Lung (tissue), 11 donors: ENCODE measurements at regions not wholly inside any gene's neighbourhood (a gene's known extent, or its start where the extent isn't known, plus 50 kb on each side); places are given as distances from the start of the nearest gene placed in this dataset.

Source experiments
- ATAC-seq: fragments of 200-7000 bp; cut with Tn5 transposase; one replicate; pipeline ENCODE4 v1.9.1; 2020; ENCODE audit warnings: moderate number of reproducible peaks; ENCODE audit not compliant: insufficient read depth, low FRiP score
- DNase-seq, 3 donors: peaks; one replicate each; pipeline ENCODE4 v3.0.0-alpha.2; 2013 to 2017
- H3K27ac ChIP-seq, 2 donors: one replicate each; pipeline ENCODE4 v1.5.1; 2013; ENCODE audit warnings: mild to moderate bottlenecking in 2 of 2, moderate library complexity in 2 of 2, control low read depth in 1 of 2, inconsistent platforms in 1 of 2, low read depth in 1 of 2, low read length in 1 of 2
- H3K27me3 ChIP-seq, 3 donors: one replicate each; pipeline ENCODE4 v1.5.1; 2013; ENCODE audit warnings: low read length in 2 of 3; ENCODE audit not compliant: control insufficient read depth in 3 of 3, insufficient read depth in 3 of 3
- H3K36me3 ChIP-seq, 4 donors: one replicate each; pipeline ENCODE4 v1.5.1; 2013; ENCODE audit warnings: low read length in 4 of 4, mild to moderate bottlenecking in 1 of 4, moderate library complexity in 1 of 4; ENCODE audit not compliant: control insufficient read depth in 4 of 4, insufficient read depth in 4 of 4
- H3K4me1 ChIP-seq, 5 donors: one replicate each; pipeline ENCODE4 v1.5.1; 2013; ENCODE audit warnings: low read length in 5 of 5, mild to moderate bottlenecking in 2 of 5, moderate library complexity in 1 of 5; ENCODE audit not compliant: control insufficient read depth in 5 of 5, insufficient read depth in 5 of 5
- H3K4me3 ChIP-seq: one replicate; pipeline ENCODE4 v1.5.1; 2013; ENCODE audit warnings: mild to moderate bottlenecking, control low read depth, moderate library complexity
- H3K9ac ChIP-seq, 2 donors: one replicate each; pipeline ENCODE4 v1.5.1; 2013; ENCODE audit warnings: low read length in 2 of 2, control low read depth in 1 of 2; ENCODE audit not compliant: insufficient read depth in 1 of 2
- H3K9me3 ChIP-seq, 4 donors: one replicate each; pipeline ENCODE4 v1.5.1; 2013; ENCODE audit warnings: low read length in 3 of 4, mild to moderate bottlenecking in 1 of 4, moderate library complexity in 1 of 4; ENCODE audit not compliant: control insufficient read depth in 4 of 4, insufficient read depth in 3 of 4
- CTCF ChIP-seq: IDR thresholded peaks from 2 replicates; pipeline ENCODE4 v1.5.1; 2012; ENCODE audit warnings: mild to moderate bottlenecking; ENCODE audit errors: control extremely low read depth, extremely low read depth
- WGBS, 2 donors: extraction: QIAGEN DNeasy Blood & Tissue Kit; methylation state at CpG; one replicate each; pipeline ENCODE4 v1.1.7; 2013; 5-methylcytosine and 5-hydroxymethylcytosine counted together
- donor health status: control.
- donor health status: control.
- donor health status: Bipolar disorder and iron deficiency.
- donor health status: healthy.
- donor health status: DM: yes; HTN: yes; CAD: no.

DNA sequence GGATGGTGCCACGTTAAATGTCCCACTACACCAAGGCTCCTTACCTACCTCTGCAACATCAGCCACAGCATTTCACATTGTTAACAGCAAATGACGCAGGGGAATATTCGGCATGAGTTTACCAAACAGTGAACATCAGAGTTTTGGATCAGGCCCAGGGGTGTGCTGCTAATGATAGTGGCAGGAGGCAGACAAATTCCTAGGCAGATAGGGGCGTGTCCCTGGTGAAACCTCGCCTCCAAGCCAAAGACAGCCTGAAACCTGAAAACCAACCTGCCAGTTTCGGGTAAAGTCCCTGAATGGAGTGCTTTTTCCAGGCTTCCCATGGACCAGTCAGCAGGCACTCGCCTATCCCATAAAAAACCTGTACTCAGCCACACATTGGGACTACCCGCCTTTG lies 133.6 kb downstream of the SH3BGRL2 start:
- H3K36me3 ChIP-seq: no peaks in the 10 kb centered on the region
- H3K4me1 ChIP-seq: no peaks in the 10 kb centered on the region
- H3K9me3 ChIP-seq: peaks cover 0 to 10% (median 7%) of the 10 kb centered on the region in 4 donors
- TF ChIP-seq CTCF: no peak
- H3K27ac ChIP-seq: no peak overlapping the region
- DNase-seq (no peak), ATAC-seq (no peak)
- no peak overlapping the region for H3K4me3 ChIP-seq
- H3K27me3 ChIP-seq: no peaks in the 10 kb centered on the region
- WGBS, 2 donors: 77 to 85% methylated on average over 8 of the region's 8 CpGs
- H3K9ac ChIP-seq: no peak overlapping the region

- DNase-seq (no peak), ATAC-seq (no peak)
- peaks cover 0 to 10% (median 3%) of the 10 kb centered on the region in 4 donors for H3K9me3 ChIP-seq
- H3K9ac ChIP-seq: no peak overlapping the region
- H3K27me3 ChIP-seq: no peaks in the 10 kb centered on the region
- WGBS, 2 donors: 73 to 79% methylated on average over 2 of the region's 2 CpGs
- no peaks in the 10 kb centered on the region for H3K4me1 ChIP-seq
- H3K4me3 ChIP-seq: no peak overlapping the region
- no peak for TF ChIP-seq CTCF
- H3K36me3 ChIP-seq: no peaks in the 10 kb centered on the region
- no peak overlapping the region for H3K27ac ChIP-seq
Measured at GRCh38 chr6:79763301-79763700, 132.2 kb downstream of the SH3BGRL2 start.

DNA sequence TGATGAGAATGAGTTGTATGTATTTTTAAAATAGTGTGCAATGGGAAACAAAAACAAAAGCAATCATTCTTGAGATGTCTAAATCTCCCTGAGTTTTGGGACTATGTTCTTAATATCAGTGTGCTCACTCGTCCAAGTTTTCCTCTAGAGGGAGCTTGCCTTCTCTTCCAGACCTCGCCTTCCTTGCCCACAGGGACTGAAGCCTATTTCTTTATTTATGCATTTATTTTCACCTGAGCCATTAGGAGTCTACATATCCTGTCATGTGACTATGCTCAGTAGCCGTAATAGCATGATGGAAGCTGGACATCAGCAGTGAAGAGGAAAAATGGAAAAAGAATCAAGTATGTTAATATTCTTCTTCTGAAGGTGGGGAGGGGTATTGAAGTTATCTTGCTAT lies 131.2 kb downstream of the SH3BGRL2 start:
- 26 to 36% methylated on average over 3 of the region's 3 CpGs for WGBS, 2 donors
- Histone ChIP-seq H3K9me3 (peaks cover 0 to 8% (median 3%) of the 10 kb centered on the region in 4 donors), H3K27ac (no peak overlapping the region), H3K4me3 (no peak overlapping the region), H3K36me3 (no peaks in the 10 kb centered on the region), H3K4me1 (no peaks in the 10 kb centered on the region), H3K27me3 (no peaks in the 10 kb centered on the region), H3K9ac (no peak overlapping the region)
- TF ChIP-seq CTCF: no peak
- no peak for ATAC-seq
- DNase-seq: no peak

- Histone ChIP-seq H3K27ac (no peak overlapping the region), H3K36me3 (no peaks in the 10 kb centered on the region), H3K9me3 (no peaks in the 10 kb centered on the region), H3K9ac (no peak overlapping the region), H3K4me1 (no peaks in the 10 kb centered on the region), H3K4me3 (no peak overlapping the region), H3K27me3 (no peaks in the 10 kb centered on the region)
- 49 to 68% methylated on average over 2 of the region's 2 CpGs for WGBS, 2 donors
- no peak for TF ChIP-seq CTCF
- ATAC-seq (no peak), DNase-seq (no peak)
Measured at GRCh38 chr6:79756496-79756895, 125.4 kb downstream of the SH3BGRL2 start.
